Prostate gland (tissue), 2 donors: ENCODE measurements at regions not wholly inside any gene's neighbourhood (a gene's known extent, or its start where the extent isn't known, plus 50 kb on each side); places are given as distances from the start of the nearest gene placed in this dataset.

Experiments
- DNase-seq: peaks from one replicate; pipeline ENCODE4 v3.0.0-alpha.2; 2019; ENCODE audit warnings: low spot score
- H3K27ac ChIP-seq, 2 donors: fragments of 200-600 bp; sonication (generic); 2 replicates each; pipeline ENCODE4 v1.5.1; 2017 to 2019
- H3K27me3 ChIP-seq: fragments of 200-600 bp; sonication (generic); replicated peaks from 2 replicates; pipeline ENCODE4 v1.5.1; 2019; ENCODE audit not compliant: insufficient read depth
- H3K36me3 ChIP-seq, 2 donors: fragments of 200-600 bp; sonication (generic); 1 replicate in 1 of 2; 2 replicates in 1 of 2; pipeline versions ENCODE4 v1.5.1 to v1.8.1; 2017 to 2019
- H3K4me1 ChIP-seq: fragments of 200-600 bp; sonication (generic); replicated peaks from 2 replicates; pipeline ENCODE4 v1.5.1; 2019
- H3K4me3 ChIP-seq, 2 donors: fragments of 200-600 bp; sonication (generic); 2 replicates each; pipeline ENCODE4 v1.5.1; 2017 to 2019
- H3K9me3 ChIP-seq: fragments of 200-600 bp; sonication (generic); 2 replicates; pipeline ENCODE4 v1.5.1; 2017
- CTCF ChIP-seq, 4 experiments: fragments of 200-600 bp in 2 of 4; fragments of 450-650 bp in 2 of 4; sonication (generic) in 2 of 4; IDR thresholded peaks; 1 replicate in 3 of 4; 2 replicates in 1 of 4; pipeline ENCODE4 v1.5.1; 2016 to 2019; ENCODE audit warnings: antibody characterized with exemption in 4 of 4, mild to moderate bottlenecking in 2 of 4, moderate library complexity in 2 of 4
- POLR2A ChIP-seq: fragments of 450-650 bp; IDR thresholded peaks from one replicate; pipeline ENCODE4 v1.6.1; 2016; ENCODE audit warnings: antibody characterized with exemption, mild to moderate bottlenecking
- POLR2AphosphoS5 ChIP-seq: sonication (generic); formaldehyde crosslinking; IDR thresholded peaks from one replicate; pipeline ENCODE4 v1.6.1; 2017; ENCODE audit warnings: antibody characterized with exemption
- WGBS: methylation state at CpG from one replicate; pipeline ENCODE4 v1.1.5; 2018; 5-methylcytosine and 5-hydroxymethylcytosine counted together
- intact Hi-C: fragments of 100-400 bp; cut with DNase I; formaldehyde crosslinking; loops from one replicate; pipeline ENCODE4 v1.14.2; 2022

GRCh38 chr10:113360870-113361269 lies 192.0 kb upstream of the HABP2 start:
- intact Hi-C loops = no loop called here

DNA sequence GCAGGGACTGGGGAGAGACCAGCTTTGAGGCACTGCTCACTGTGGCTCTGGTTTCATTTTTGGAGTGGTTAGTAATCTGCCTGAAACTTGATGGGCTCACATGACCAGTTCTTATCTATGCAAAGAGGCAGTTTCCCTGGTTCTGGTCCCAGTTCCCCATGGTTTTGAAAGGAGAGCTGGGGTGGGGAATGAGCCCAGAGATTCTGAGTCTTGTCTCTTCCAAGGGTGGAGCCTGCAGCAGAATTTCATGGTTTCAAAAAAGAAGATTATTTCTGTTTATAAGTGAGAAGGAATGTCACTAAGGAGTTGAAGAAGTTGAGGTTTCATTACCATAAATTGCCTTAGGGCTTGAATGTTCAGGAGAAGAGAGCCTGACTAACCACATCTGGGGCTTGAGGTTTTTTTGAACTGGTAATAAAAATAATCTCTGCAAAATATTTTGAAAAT lies 190.2 kb upstream of the HABP2 start:
- no peaks in the 10 kb centered on the region for H3K27me3 ChIP-seq
- no peak for DNase-seq
- intact Hi-C loops = no loop called here
- H3K9me3 ChIP-seq = no peaks in the 10 kb centered on the region
- peak overlapping the region in 1 of 2 donors; percentile 1 for H3K27ac ChIP-seq
- H3K4me3 ChIP-seq = no peak overlapping the region
- peaks cover 3% of the 10 kb centered on the region for H3K4me1 ChIP-seq
- H3K36me3 ChIP-seq = no peaks in the 10 kb centered on the region
- TF ChIP-seq POLR2A (no peak), POLR2AphosphoS5 (no peak), CTCF (IDR thresholded peaks at IDR 0.05) (no peak)

More at GRCh38 chr10:113360870-113361269, 192.0 kb upstream of the HABP2 start:
- H3K27ac ChIP-seq = no peak overlapping the region
- H3K4me1 ChIP-seq = peaks cover 3% of the 10 kb centered on the region
- H3K9me3 ChIP-seq = no peaks in the 10 kb centered on the region
- no peak for DNase-seq
- H3K27me3 ChIP-seq = no peaks in the 10 kb centered on the region
- H3K4me3 ChIP-seq = no peak overlapping the region
- TF ChIP-seq CTCF (IDR thresholded peaks at IDR 0.05) = no peak
- TF ChIP-seq POLR2A = no peak
- no peak for TF ChIP-seq POLR2AphosphoS5
- H3K36me3 ChIP-seq = no peaks in the 10 kb centered on the region
- 94% methylated on average over 4 of the region's 4 CpGs for WGBS

- no peaks in the 10 kb centered on the region for H3K27me3 ChIP-seq
- DNase-seq = no peak
- no peak overlapping the region for H3K27ac ChIP-seq
- no peak for TF ChIP-seq POLR2AphosphoS5
- no peak for TF ChIP-seq POLR2A
- no peak for TF ChIP-seq CTCF (IDR thresholded peaks at IDR 0.05)
- intact Hi-C loops = no loop called here
- H3K4me3 ChIP-seq = no peak overlapping the region
- 71% methylated on average over 3 of the region's 3 CpGs for WGBS
- no peaks in the 10 kb centered on the region for H3K9me3 ChIP-seq
- H3K4me1 ChIP-seq = no peaks in the 10 kb centered on the region
- no peaks in the 10 kb centered on the region for H3K36me3 ChIP-seq
These were observed 188.6 kb upstream of the HABP2 start for GRCh38 chr10:113364227-113364626.

GRCh38 chr10:113368666-113369364 lies 184.0 kb upstream of the HABP2 start:
- Histone ChIP-seq H3K4me1 (no peaks in the 10 kb centered on the region), H3K27me3 (no peaks in the 10 kb centered on the region), H3K36me3 (no peaks in the 10 kb centered on the region), H3K4me3 (no peak overlapping the region), H3K9me3 (no peaks in the 10 kb centered on the region), H3K27ac (no peak overlapping the region)
- intact Hi-C loops = no loop called here
- TF ChIP-seq CTCF (IDR thresholded peaks at IDR 0.05) (no peak), POLR2AphosphoS5 (no peak), POLR2A (no peak)
- WGBS = 30% methylated on average over 6 of the region's 6 CpGs
- DNase-seq = no peak

DNA sequence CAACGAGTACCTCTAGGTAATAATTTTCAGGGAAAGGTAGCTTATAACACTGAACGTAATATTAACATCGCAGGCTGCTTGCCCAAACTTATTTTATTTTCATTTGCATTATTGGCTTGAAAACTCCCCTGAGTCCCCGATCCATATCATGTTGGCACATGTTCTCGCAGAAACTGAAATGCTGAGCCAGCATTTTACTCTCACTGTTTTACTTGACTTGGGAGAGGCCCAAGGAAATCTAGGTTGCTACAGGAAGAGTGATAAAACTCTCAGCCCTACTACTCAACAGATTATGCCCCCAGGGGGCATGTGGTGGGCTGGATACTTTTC lies 183.5 kb upstream of the HABP2 start:
- Histone ChIP-seq H3K36me3 (no peaks in the 10 kb centered on the region), H3K4me1 (no peaks in the 10 kb centered on the region), H3K4me3 (no peak overlapping the region), H3K9me3 (no peaks in the 10 kb centered on the region), H3K27ac (no peak overlapping the region), H3K27me3 (no peaks in the 10 kb centered on the region)
- WGBS = 14% methylated on average over 5 of the region's 5 CpGs
- DNase-seq = no peak
- intact Hi-C loops = no loop called here
- TF ChIP-seq CTCF (IDR thresholded peaks at IDR 0.05) (no peak), POLR2AphosphoS5 (peak; percentile 24)
